ENCODE measurements at regions not wholly inside any gene's neighbourhood (a gene's known extent, or its start where the extent isn't known, plus 50 kb on each side); places are given as distances from the start of the nearest gene placed in this dataset.
A peak's percentile ranks its signal among the peaks of the same experiment; 100 is the strongest.

DNA sequence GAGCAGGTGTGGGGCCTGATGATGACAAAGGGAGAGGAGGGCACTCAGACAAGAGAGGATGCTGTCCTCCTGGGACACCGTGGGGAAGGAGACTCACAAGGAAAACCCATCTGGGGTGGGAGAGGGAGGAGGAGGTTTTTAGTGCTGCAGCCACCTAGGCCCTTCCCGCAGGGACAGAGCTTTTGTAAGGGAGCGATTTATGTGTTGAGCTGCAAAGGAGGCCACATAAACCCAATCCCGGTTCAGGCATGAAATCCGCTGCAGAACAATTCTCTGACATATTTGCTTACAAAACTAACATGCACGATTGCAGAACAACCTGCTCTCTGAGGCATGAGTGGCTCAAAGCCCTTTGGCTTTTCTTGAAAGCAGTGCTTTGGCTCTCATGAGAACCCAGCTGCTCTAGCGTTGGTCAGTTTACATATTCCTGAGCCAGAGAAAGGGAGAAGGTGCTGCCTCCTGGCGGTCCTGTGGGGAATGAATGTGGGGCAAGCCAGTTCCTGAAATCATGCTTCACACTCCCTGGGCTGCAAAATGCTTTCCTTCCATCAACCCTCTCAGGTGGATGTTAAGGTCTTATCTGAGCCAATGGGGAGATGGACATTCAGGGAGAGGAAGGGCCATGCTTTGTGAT lies 122.4 kb upstream of the NLRP1 start:
- no peak overlapping the region for H3K4me3 Mint-ChIP-seq (ENCODE audit: low read depth, unreplicated experiment)
- intact Hi-C loops (cut with micrococcal nuclease; ENCODE audit: unreplicated experiment) = loop anchor here (2.0 kb wide), 1 partner anchor 120 kb away; no protein-coding TSS in a partner anchor

DNA sequence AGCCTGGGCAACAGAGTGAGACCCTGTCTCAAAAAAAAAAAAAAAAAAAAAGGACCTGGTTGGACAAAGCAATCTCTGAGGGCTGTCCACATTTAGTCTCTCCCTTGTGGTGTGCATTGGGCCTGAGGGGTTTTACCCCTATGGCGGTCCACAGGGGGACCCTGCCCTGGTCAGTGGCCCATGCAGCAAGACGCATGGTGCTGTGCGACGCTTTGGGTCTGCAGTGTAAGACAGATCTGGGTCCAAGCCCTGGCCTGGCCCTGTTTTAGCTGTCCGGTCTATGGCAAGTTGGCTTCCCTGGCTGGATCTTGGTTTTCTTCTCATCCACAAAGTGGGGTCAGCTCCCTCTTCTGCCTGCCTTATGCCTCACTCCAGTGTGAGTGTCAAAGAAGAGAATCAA lies 123.2 kb upstream of the NLRP1 start:
- H3K4me1 Mint-ChIP-seq (ENCODE audit: low read depth, unreplicated experiment) = no peaks in the 10 kb centered on the region
- TF ChIP-seq, protein P1, sequence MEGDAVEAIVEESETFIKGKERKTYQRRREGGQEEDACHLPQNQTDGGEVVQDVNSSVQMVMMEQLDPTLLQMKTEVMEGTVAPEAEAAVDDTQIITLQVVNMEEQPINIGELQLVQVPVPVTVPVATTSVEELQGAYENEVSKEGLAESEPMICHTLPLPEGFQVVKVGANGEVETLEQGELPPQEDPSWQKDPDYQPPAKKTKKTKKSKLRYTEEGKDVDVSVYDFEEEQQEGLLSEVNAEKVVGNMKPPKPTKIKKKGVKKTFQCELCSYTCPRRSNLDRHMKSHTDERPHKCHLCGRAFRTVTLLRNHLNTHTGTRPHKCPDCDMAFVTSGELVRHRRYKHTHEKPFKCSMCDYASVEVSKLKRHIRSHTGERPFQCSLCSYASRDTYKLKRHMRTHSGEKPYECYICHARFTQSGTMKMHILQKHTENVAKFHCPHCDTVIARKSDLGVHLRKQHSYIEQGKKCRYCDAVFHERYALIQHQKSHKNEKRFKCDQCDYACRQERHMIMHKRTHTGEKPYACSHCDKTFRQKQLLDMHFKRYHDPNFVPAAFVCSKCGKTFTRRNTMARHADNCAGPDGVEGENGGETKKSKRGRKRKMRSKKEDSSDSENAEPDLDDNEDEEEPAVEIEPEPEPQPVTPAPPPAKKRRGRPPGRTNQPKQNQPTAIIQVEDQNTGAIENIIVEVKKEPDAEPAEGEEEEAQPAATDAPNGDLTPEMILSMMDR (IDR thresholded peaks at IDR 0.05; ENCODE audit: unreplicated experiment) = no peak
- H3K4me3 Mint-ChIP-seq (ENCODE audit: low read depth, unreplicated experiment) = no peak overlapping the region
- H3K9me3 Mint-ChIP-seq (ENCODE audit: low read depth, unreplicated experiment) = peaks cover 2% of the 10 kb centered on the region
- DNase-seq = no peak
- H3K27ac Mint-ChIP-seq (ENCODE audit: unreplicated experiment) = no peak overlapping the region
- intact Hi-C loops (cut with micrococcal nuclease; ENCODE audit: unreplicated experiment) = loop anchor here (2.0 kb wide), 1 partner anchor 121 kb away; no protein-coding TSS in a partner anchor
- H3K27me3 Mint-ChIP-seq (ENCODE audit: unreplicated experiment) = peaks cover 56% of the 10 kb centered on the region
- peaks cover 1% of the 10 kb centered on the region for H3K36me3 Mint-ChIP-seq (ENCODE audit: insufficient read depth, unreplicated experiment)
- CTCF ChIA-PET = interaction anchor here (0.6 kb wide), 1 partner anchor 174 kb away, joined by 5 read pairs; no protein-coding TSS in a partner anchor
- no TSS peak for BruUV-seq (replicated peaks)

More for the DNA sequence above, 122.4 kb upstream of the NLRP1 start:
- DNase-seq = peak; percentile 53
- Mint-ChIP-seq H3K27me3 (ENCODE audit: unreplicated experiment) (peaks cover 53% of the 10 kb centered on the region), H3K36me3 (ENCODE audit: insufficient read depth, unreplicated experiment) (no peaks in the 10 kb centered on the region), H3K27ac (ENCODE audit: unreplicated experiment) (no peak overlapping the region), H3K9me3 (ENCODE audit: low read depth, unreplicated experiment) (no peaks in the 10 kb centered on the region), H3K4me1 (ENCODE audit: low read depth, unreplicated experiment) (no peaks in the 10 kb centered on the region)
- TF ChIP-seq, protein P1 (IDR thresholded peaks at IDR 0.05; ENCODE audit: unreplicated experiment) = peak; percentile 58
- BruUV-seq (replicated peaks) = no TSS peak
- CTCF ChIA-PET = interaction anchor here (0.6 kb wide), 1 partner anchor 173 kb away, joined by 5 read pairs; no protein-coding TSS in a partner anchor

DNA sequence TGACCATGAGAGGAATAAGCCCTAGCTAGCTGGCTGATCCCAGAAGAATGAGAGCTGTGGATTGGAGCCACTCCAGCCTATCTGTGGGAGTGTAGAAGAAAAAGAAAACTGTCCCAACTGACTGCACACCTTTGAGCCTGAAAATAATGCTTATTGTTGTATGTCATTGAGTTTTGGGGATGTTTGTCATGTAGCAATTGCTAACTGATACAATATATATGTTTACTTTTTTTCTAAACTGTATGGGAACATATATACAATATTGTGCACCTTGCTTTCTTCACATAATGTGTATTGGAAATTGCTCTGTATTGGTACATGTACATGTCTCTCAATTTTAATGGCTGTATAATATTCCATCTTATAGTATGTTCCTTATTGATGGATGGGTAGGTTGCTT lies 124.0 kb upstream of the NLRP1 start:
- H3K4me3 Mint-ChIP-seq (ENCODE audit: low read depth, unreplicated experiment) = no peak overlapping the region
- DNase-seq = no peak
- peaks cover 3% of the 10 kb centered on the region for H3K36me3 Mint-ChIP-seq (ENCODE audit: insufficient read depth, unreplicated experiment)
- no TSS peak for BruUV-seq (replicated peaks)
- TF ChIP-seq, protein P1 (IDR thresholded peaks at IDR 0.05; ENCODE audit: unreplicated experiment) = no peak
- H3K27me3 Mint-ChIP-seq (ENCODE audit: unreplicated experiment) = peaks cover 56% of the 10 kb centered on the region
- intact Hi-C loops (cut with micrococcal nuclease; ENCODE audit: unreplicated experiment) = no loop called here
- no peaks in the 10 kb centered on the region for H3K4me1 Mint-ChIP-seq (ENCODE audit: low read depth, unreplicated experiment)
- H3K9me3 Mint-ChIP-seq (ENCODE audit: low read depth, unreplicated experiment) = peaks cover 3% of the 10 kb centered on the region
- no peak overlapping the region for H3K27ac Mint-ChIP-seq (ENCODE audit: unreplicated experiment)
- CTCF ChIA-PET = no interaction called here

DNA sequence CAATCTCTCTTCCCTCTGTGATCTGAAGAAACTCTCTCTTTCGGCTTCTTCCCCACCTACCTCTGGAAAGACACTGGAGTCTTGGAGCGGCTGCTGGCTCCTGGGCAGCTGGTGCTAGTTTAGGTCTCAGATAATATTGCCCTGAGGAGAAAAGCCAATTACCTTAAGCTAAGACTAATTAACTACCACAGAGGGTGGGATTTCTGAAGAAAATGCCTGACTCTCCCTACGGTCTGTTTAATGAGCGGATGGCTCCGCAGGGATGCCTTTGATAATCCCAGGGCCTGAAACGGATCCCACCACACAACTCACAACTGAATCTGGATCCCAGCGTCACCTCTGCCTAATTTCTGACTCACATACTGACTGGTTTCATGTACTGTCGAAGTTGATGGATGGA lies 127.0 kb upstream of the NLRP1 start:
- CTCF ChIA-PET = no interaction called here
- Mint-ChIP-seq H3K4me3 (ENCODE audit: low read depth, unreplicated experiment) (no peak overlapping the region), H3K27me3 (ENCODE audit: unreplicated experiment) (peaks cover 66% of the 10 kb centered on the region), H3K36me3 (ENCODE audit: insufficient read depth, unreplicated experiment) (peaks cover 3% of the 10 kb centered on the region), H3K4me1 (ENCODE audit: low read depth, unreplicated experiment) (no peaks in the 10 kb centered on the region), H3K27ac (ENCODE audit: unreplicated experiment) (no peak overlapping the region), H3K9me3 (ENCODE audit: low read depth, unreplicated experiment) (peaks cover 3% of the 10 kb centered on the region)
- intact Hi-C loops (cut with micrococcal nuclease; ENCODE audit: unreplicated experiment) = no loop called here
- BruUV-seq (replicated peaks) = no TSS peak
- no peak for DNase-seq
- TF ChIP-seq, protein P1 (IDR thresholded peaks at IDR 0.05; ENCODE audit: unreplicated experiment) = no peak
